HG02870 (cell line): ENCODE measurements at regions not wholly inside any gene's neighbourhood (a gene's known extent, or its start where the extent isn't known, plus 50 kb on each side); places are given as distances from the start of the nearest gene placed in this dataset.
"Not testable (repeated sequence)": the region's sequence is repeated elsewhere in the genome, so short reads cannot be mapped to it uniquely, and the experiment has no call there.

Source experiments
- ATAC-seq: cut with Tn5 transposase; IDR thresholded peaks from one replicate; pipeline ENCODE4 v1.9.1; 2021; ENCODE audit warnings: mild to moderate bottlenecking, moderate library complexity; ENCODE audit not compliant: unreplicated experiment

GRCh38 chr2:166651080-166651675 is 157.1 kb upstream of the SCN7A start:
- ATAC-seq, result no peak

DNA sequence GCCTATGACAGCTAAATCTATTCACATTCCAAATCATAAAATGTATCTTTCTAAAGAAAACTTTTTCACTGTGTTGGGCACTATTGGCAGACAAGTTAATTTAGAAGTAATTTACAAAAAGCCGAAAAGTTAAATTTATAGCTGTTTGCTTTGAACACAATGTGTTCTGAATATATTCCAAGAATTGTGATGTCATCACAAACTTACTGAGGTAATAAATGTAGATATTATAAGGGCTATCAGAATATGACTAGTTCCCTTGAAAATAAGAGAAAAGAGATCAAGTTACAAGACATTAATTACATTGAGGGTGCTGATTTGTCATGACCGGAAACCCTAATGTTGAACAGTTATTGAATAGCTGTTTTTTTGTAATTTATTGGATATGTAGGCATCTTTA is 153.9 kb upstream of the SCN7A start:
- no peak for ATAC-seq

DNA sequence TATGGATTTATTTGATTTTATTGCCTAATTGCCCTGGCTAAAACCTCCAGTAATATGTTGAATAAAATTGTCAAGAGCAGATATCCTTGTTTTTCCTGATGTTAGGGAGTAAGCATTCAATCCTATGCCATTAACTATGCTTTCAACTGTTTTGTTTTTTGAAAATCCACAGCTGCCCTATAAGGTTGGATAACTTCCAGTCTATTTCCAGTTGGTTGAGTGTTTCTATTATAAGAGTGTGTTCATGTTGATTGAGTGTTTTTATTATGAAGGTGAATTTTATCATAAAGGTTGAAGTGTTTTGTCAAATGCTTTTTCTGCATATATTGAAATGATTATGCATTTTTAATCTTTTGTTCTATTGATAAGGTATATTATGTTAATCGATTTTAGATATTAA is 149.9 kb upstream of the SCN7A start:
- ATAC-seq, result no peak

DNA sequence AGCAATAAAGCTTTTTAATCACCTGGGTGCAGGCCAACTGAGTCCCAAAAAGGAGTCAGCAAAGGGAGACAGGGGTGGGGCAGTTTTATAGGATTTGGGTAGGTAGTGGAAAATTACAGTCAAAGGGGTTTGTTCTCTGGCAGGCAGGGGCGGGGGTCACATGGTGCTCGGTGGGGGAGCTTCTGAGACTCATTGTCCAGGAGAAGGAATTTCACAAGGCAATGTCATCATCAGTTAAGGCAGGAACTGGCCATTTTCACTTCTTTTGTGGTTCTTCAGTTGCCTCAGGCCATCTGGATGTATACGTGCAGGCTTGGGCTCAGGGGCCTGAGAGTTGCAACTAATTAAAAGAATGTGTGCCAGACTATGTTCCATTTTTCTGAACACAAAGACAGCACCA is 147.5 kb upstream of the SCN7A start:
- not testable (repeated sequence) for ATAC-seq

GRCh38 chr2:166637051-166637450 is 143.0 kb upstream of the SCN7A start:
- no peak for ATAC-seq

GRCh38 chr2:166634706-166635105 is 140.7 kb upstream of the SCN7A start:
- ATAC-seq, result no peak

DNA sequence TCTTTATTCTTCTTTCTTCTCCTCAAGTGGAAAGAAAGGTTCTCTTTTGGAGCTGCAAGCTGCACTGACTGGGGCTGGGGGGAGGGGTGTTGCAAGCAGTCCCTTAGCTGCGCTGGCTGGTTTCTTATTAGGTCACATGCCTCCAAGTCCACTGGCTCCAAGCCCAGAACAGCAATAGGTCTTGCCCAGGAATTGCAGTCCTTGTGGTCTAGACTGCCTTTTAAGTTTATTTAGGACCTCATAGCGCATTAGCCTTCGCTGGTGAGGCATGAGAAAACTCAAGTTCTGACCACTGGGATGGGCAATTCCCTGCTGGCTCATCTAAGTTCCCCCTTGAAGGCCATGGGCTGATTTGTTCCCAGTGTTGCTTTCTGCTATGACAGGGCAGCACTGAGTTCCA is 138.6 kb upstream of the SCN7A start:
- ATAC-seq, result no peak

DNA sequence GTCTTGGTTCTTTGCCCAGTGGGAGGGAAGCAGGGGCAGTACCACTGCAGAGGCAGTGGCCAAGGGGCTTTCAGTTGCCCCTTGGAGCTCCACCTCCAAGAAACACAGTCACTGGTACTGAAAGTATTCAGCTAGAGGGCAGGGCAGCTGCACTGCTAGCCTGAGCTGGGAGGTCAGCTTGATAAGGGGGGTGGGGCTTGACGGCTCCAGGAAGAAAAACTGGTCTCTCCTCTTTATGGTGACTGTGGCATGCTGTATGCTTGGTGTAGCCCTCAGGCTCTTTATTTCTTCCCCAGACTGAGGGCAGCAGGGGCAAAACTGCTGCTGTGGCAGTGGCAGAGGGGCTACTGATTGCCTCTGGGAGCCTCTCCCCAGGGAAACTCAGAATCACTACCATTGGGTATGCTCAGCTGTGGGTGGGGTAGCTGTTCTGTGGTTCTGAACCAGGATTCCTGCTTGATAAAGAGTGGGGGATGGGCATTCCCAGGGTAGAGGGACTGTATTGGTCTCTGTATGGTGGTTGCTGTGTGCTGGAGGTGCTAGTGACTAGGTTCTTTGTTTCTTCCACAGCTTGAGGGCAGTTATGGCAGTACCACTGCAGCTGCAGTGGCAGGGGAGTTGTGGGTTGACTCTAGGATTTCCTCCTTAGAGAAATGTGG is 134.6 kb upstream of the SCN7A start:
- no peak for ATAC-seq

- peak; percentile 61 for ATAC-seq
These were observed 133.8 kb upstream of the SCN7A start for GRCh38 chr2:166627893-166628292.

- no peak for ATAC-seq
These were observed 131.6 kb upstream of the SCN7A start for GRCh38 chr2:166625670-166626069.

GRCh38 chr2:166614503-166614902 is 120.5 kb upstream of the SCN7A start:
- no peak for ATAC-seq

- no peak for ATAC-seq
These were observed 120.0 kb upstream of the SCN7A start for GRCh38 chr2:166614029-166614428.

DNA sequence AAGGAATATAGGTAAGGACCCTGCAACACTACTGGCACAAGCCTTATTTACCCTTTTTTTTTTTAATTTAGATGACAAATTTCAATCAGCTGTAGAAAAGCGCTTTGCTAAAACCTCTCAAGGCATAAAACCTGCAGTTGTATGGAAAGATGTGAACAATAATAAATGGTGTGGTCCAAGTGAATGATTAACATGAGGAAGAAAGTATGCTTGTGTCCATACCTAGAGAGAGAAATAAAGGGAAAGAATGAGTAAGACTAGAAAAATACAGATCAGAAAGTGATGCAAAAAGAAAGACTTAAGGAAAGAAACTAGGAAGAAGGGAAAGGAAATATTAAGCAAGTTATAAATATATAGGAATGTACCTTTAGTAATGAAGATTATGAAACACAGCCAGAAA is 119.2 kb upstream of the SCN7A start:
- ATAC-seq, result no peak

GRCh38 chr2:166612214-166612613 is 118.2 kb upstream of the SCN7A start:
- ATAC-seq, result no peak

GRCh38 chr2:166610913-166611305 is 116.9 kb upstream of the SCN7A start:
- no peak for ATAC-seq

DNA sequence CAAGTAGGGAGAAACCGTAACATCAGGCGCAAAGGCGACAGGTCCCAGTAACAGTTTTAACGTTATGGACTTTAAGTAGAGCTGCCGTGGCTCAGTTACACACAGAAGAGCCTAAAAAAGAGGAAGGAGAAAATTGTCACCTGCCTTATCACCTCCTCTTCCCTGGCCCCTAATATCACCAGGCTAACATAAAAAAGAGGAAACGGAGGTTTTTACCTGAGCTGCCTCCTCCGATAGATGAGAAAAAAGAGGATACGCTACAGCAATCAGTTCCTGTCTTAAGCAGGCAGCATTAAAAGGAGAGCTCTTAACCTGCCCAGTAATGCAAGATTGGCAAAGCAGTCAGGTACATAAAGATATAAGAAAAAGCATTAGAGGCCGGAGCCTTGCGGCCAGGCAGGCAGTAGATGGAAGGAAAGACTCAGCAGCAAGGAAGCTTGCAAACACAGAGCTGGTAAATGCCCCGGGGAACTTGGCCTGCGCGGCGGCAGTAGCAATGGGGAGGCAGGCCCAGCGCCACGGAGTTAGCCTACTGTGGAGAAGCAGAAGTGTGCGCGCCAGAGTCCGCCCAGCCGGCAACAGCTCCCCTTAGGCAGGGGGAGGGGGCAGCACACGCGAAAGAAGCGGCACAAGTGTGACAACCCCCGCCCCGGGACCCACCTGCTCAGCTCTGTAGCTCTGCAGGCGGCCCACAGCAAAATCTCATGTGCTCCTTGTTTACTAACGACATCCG is 116.3 kb upstream of the SCN7A start:
- ATAC-seq, result no peak

DNA sequence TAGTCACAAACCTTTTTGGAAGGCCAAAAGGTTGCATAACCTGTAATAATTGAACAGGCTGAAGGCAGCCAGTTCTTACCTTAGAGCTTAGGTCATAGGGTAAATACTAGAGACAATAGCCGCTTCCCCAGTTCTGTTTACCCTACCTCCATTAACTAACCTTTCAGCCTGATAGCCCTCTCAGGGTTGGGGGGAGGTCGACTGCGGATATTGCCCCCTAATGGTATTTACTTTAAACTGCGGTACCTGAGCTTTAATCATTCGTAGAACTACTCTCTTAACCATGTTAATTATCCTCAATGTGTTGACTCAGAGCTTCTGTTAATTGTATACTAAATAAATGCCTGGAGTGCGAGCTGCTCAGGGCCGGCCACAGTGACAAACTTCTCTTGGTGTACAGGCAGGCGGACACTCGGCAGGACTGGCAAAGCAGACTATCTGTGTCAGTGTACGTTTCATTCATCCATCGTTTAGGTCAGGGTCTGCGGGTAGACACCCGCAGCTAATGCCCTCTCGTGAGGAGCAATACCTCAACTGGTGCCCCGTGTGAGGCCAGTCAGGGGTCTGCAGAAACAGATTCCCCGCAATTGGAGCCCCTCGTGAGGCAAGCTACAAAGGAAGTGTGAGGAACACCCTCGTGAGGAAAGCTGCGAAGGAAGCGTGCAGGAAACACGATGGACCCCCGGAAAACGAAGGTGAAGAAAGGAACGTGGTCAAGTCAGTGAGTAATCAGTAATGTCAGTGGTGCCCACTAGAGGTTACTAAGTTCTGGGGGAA is 115.3 kb upstream of the SCN7A start:
- ATAC-seq, result no peak

- no peak for ATAC-seq
These were observed 113.8 kb upstream of the SCN7A start for GRCh38 chr2:166607880-166608279.

DNA sequence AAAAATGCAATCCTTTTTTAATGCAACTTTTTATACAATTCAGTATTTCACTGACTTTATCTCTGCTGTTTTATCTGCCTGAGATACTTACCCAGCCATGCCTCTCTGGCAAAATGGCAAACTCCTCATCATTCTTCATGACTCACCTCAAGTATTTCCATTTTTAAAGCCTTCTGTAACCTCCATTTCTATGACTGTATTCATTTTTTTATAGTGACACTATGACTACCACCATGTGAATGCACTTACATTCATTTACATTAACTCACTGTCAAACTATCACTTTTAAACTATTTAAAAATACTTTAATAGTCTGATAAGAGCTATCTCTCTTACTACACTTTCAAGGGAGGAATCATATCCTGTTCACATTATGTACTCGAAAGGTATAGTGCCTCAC is 99.4 kb upstream of the SCN7A start:
- ATAC-seq, result no peak

DNA sequence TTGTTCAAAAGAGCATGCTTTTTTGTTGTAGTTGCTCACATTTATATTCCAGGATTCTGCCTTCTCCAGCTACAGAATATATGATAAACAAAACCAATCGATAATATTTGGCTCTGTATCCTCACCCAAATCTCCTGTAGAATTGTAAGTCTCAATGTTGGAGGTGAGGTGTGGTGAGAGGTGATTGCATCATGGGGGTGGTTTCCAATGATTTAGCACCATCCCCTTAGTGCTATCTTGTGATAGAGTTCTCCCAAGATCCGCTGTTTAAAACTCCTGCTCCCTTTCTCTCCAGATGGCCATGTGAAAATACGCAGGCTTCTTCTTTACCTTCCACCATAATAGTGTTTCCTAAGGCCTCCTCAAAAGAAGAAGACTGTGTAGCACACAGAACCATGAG is 98.7 kb upstream of the SCN7A start:
- no peak for ATAC-seq

GRCh38 chr2:166591226-166591625 is 97.2 kb upstream of the SCN7A start:
- ATAC-seq, result no peak

- ATAC-seq, result no peak
These were observed 79.3 kb upstream of the SCN7A start for GRCh38 chr2:166573391-166573790.
